Body of pancreas (tissue), 4 donors: ENCODE measurements at regions not wholly inside any gene's neighbourhood (a gene's known extent, or its start where the extent isn't known, plus 50 kb on each side); places are given as distances from the start of the nearest gene placed in this dataset.

ENCODE experiments used
- ATAC-seq: fragments of 150-250 bp; one replicate; pipeline ENCODE4 v1.9.1; 2016
- DNase-seq, 4 donors: peaks; one replicate each; pipeline ENCODE4 v3.0.0-alpha.2; 2019
- H3K27ac ChIP-seq, 4 donors: fragments of 200-600 bp; sonication (generic); 1 replicate in 3 of 4; 2 replicates in 1 of 4; pipeline versions ENCODE4 v1.5.1 to v1.6.1; 2016 to 2019; ENCODE audit warnings: mild to moderate bottlenecking in 1 of 4, mixed read lengths in 1 of 4, moderate library complexity in 1 of 4
- H3K27me3 ChIP-seq, 2 donors: fragments of 200-600 bp; sonication (generic); one replicate each; pipeline ENCODE4 v1.6.0; 2016; ENCODE audit warnings: mild to moderate bottlenecking in 1 of 2
- H3K36me3 ChIP-seq, 2 donors: fragments of 200-600 bp; sonication (generic); replicated peaks in 1 of 2; 2 replicates each; pipeline ENCODE4 v1.5.1; 2016; ENCODE audit warnings: low read depth in 2 of 2; ENCODE audit not compliant: insufficient read depth in 1 of 2
- H3K4me1 ChIP-seq: fragments of 200-600 bp; sonication (generic); one replicate; pipeline ENCODE4 v1.6.0; 2016
- H3K4me3 ChIP-seq, 2 donors: fragments of 200-600 bp; sonication (generic); 1 replicate in 1 of 2; 2 replicates in 1 of 2; pipeline ENCODE4 v1.5.1; 2016 to 2019
- H3K9me3 ChIP-seq, 3 donors: fragments of 200-600 bp; sonication (generic); 1 replicate in 2 of 3; 2 replicates in 1 of 3; pipeline ENCODE4 v1.5.1; 2016
- POLR2A ChIP-seq, 3 donors: fragments of 450-650 bp; IDR thresholded peaks; one replicate each; pipeline ENCODE4 v1.6.1; 2016; ENCODE audit warnings: antibody characterized with exemption in 3 of 3, mild to moderate bottlenecking in 2 of 3
- WGBS, 2 donors: methylation state at CpG; one replicate each; pipeline ENCODE4 v1.1.5; 2017; 5-methylcytosine and 5-hydroxymethylcytosine counted together
- intact Hi-C: fragments of 100-400 bp; cut with DNase I; formaldehyde crosslinking; loops from one replicate; pipeline ENCODE4 v1.15.1; 2023
- TF ChIP-seq, protein P1 (sequence below), 7 experiments: fragments of 450-650 bp in 4 of 7; fragments of 200-600 bp in 3 of 7; sonication (generic) in 3 of 7; IDR thresholded peaks; one replicate each; pipeline ENCODE4 v1.5.1; 2016 to 2019; ENCODE audit warnings: antibody characterized with exemption in 7 of 7

DNA sequence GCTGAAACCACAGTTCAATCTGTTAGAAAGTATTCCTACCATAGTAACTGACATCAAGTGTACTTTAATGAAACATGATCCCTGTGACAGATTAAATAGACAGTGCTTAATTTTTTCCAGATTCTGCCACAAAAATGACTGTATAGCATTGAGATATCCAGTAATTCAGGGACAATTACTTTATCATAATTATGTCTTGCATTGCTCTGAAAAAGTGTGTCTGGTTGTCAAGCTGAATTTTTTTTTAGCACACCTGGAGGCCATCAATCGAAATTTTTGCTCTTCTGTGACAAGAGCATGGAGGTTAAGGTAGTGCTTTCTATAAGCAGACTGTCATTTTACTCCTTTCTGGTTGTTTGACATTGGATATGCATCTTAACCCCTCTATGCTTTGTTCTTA, 1083.8 kb upstream of the NRXN1 start:
- DNase-seq (no peak), ATAC-seq (no peak)
- Histone ChIP-seq H3K27ac (no peak overlapping the region), H3K4me3 (no peak overlapping the region), H3K9me3 (no peaks in the 10 kb centered on the region), H3K36me3 (no peaks in the 10 kb centered on the region), H3K4me1 (no peaks in the 10 kb centered on the region), H3K27me3 (no peaks in the 10 kb centered on the region)
- TF ChIP-seq POLR2A (IDR thresholded peaks at IDR 0.05): no peak
- TF ChIP-seq, protein P1, sequence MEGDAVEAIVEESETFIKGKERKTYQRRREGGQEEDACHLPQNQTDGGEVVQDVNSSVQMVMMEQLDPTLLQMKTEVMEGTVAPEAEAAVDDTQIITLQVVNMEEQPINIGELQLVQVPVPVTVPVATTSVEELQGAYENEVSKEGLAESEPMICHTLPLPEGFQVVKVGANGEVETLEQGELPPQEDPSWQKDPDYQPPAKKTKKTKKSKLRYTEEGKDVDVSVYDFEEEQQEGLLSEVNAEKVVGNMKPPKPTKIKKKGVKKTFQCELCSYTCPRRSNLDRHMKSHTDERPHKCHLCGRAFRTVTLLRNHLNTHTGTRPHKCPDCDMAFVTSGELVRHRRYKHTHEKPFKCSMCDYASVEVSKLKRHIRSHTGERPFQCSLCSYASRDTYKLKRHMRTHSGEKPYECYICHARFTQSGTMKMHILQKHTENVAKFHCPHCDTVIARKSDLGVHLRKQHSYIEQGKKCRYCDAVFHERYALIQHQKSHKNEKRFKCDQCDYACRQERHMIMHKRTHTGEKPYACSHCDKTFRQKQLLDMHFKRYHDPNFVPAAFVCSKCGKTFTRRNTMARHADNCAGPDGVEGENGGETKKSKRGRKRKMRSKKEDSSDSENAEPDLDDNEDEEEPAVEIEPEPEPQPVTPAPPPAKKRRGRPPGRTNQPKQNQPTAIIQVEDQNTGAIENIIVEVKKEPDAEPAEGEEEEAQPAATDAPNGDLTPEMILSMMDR (IDR thresholded peaks at IDR 0.05): no peak
- 41 to 45% methylated on average over 1 of the region's 1 CpG for WGBS, 2 donors
- intact Hi-C loops: no loop called here

DNA sequence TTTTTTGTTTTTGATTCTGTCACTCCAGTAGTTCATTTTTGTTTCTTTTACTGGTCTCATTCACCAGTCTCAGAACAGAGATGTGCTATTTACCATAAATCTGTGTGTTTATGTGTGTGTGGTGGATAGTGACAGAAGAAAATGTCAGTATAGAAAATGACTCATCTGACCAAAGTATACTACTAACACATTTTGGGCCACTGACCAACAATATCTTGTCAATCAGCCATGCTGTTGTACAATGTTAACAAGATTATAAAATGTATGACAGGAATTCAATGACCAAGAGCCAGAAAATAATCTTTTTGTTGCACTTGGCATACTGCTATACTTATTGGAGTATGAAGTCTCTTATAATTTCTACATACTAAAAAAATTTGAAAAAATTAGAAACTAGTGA, 1081.4 kb upstream of the NRXN1 start:
- Histone ChIP-seq H3K4me1 (no peaks in the 10 kb centered on the region), H3K9me3 (no peaks in the 10 kb centered on the region), H3K4me3 (no peak overlapping the region), H3K27me3 (no peaks in the 10 kb centered on the region), H3K36me3 (no peaks in the 10 kb centered on the region), H3K27ac (no peak overlapping the region)
- no peak for TF ChIP-seq POLR2A (IDR thresholded peaks at IDR 0.05)
- TF ChIP-seq, protein P1 (IDR thresholded peaks at IDR 0.05): no peak
- DNase-seq (no peak), ATAC-seq (no peak)
- intact Hi-C loops: no loop called here

- intact Hi-C loops: no loop called here
- DNase-seq: no peak
- no peaks in the 10 kb centered on the region for H3K4me1 ChIP-seq
- H3K27ac ChIP-seq: no peak overlapping the region
- no peaks in the 10 kb centered on the region for H3K27me3 ChIP-seq
- no peaks in the 10 kb centered on the region for H3K9me3 ChIP-seq
- H3K4me3 ChIP-seq: no peak overlapping the region
- TF ChIP-seq, protein P1 (IDR thresholded peaks at IDR 0.05): no peak
- no peak for TF ChIP-seq POLR2A (IDR thresholded peaks at IDR 0.05)
- H3K36me3 ChIP-seq: no peaks in the 10 kb centered on the region
- no peak for ATAC-seq
- WGBS, 2 donors: 72% methylated on average over 3 of the region's 3 CpGs
These were observed 1080.2 kb upstream of the NRXN1 start for GRCh38 chr2:52112141-52112540.

DNA sequence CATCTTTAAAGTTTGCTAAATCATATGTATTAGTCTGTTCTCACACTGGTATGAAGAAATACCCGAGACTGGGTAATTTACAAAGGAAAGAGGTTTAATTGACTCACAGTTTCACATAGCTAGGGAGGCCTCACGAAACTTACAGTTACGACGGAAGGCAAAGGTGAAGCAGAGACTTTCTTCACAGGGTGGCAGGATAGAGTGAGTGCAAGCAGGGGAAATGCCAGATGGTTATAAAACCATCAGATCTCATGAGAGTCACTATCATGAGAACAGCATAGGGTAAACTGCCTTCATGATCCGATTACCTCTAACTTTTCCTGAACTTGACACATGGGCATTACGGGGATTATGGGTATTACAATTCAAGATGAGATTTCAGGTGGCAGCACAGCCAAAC, 1075.2 kb upstream of the NRXN1 start:
- TF ChIP-seq, protein P1 (IDR thresholded peaks at IDR 0.05): no peak
- no peak for TF ChIP-seq POLR2A (IDR thresholded peaks at IDR 0.05)
- Histone ChIP-seq H3K4me3 (no peak overlapping the region), H3K9me3 (no peaks in the 10 kb centered on the region), H3K36me3 (no peaks in the 10 kb centered on the region), H3K4me1 (no peaks in the 10 kb centered on the region), H3K27ac (no peak overlapping the region), H3K27me3 (no peaks in the 10 kb centered on the region)
- DNase-seq: no peak
- intact Hi-C loops: no loop called here
- 75% methylated on average over 6 of the region's 6 CpGs for WGBS, 2 donors
- no peak for ATAC-seq

DNA sequence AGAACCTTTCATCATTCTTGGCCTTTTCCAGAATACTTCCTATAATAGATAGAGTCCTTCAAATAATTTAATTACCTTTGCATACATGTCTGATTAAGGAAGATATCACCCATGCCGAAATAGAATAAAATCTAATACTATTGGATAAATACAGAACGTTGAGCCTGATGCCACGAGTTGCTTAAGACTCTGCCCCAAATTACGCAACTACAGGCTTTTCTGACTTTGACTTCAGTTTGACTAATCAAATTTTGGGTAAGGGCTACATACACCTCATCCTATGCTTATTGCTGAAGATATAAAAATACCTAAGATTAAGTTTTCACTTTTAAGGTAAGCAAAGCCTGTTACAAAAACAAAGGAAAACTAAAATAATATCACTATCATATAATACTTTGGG, 1065.1 kb upstream of the NRXN1 start:
- intact Hi-C loops: no loop called here
- ATAC-seq (no peak), DNase-seq (no peak)
- Histone ChIP-seq H3K36me3 (no peaks in the 10 kb centered on the region), H3K27ac (no peak overlapping the region), H3K4me1 (no peaks in the 10 kb centered on the region), H3K9me3 (no peaks in the 10 kb centered on the region), H3K4me3 (no peak overlapping the region), H3K27me3 (no peaks in the 10 kb centered on the region)
- TF ChIP-seq, protein P1 (IDR thresholded peaks at IDR 0.05): no peak
- TF ChIP-seq POLR2A (IDR thresholded peaks at IDR 0.05): no peak
- 75 to 77% methylated on average over 4 of the region's 4 CpGs for WGBS, 2 donors
